ENCODE measurements at regions not wholly inside any gene's neighbourhood (a gene's known extent, or its start where the extent isn't known, plus 50 kb on each side); places are given as distances from the start of the nearest gene placed in this dataset.

- DNase-seq: no peak
Measured at GRCh38 chr18:78169174-78169864, 810.3 kb upstream of the SALL3 start.

GRCh38 chr18:78171954-78172353, 807.7 kb upstream of the SALL3 start:
- no peak for DNase-seq

DNA sequence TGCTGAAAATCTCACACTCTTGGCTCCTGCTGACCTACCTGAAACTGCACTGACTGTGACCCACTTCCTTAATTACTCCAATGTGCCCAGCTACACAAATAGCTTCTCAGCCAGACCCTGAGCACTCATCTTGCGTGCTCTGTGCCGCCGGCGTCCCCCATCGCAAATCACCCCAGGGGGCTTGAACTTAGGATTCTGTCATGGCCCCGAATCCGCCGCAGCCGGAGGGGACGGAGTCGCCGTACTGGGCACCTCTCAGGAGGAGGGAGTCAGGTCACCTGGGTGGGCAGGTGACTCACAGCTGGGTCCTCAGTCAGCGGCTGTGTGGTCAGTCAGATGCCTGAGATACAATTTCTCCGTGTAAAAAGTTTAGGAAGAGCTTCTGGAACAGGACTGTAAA, 804.9 kb upstream of the SALL3 start:
- DNase-seq: no peak

- no peak for DNase-seq
Measured at GRCh38 chr18:78178812-78179211, 800.8 kb upstream of the SALL3 start.

GRCh38 chr18:78180741-78181140, 798.9 kb upstream of the SALL3 start:
- DNase-seq: no peak

- no peak for DNase-seq
Measured at GRCh38 chr18:78183815-78184214, 795.8 kb upstream of the SALL3 start.

GRCh38 chr18:78191276-78191675, 788.3 kb upstream of the SALL3 start:
- no peak for DNase-seq

GRCh38 chr18:78192054-78192453, 787.6 kb upstream of the SALL3 start:
- no peak for DNase-seq

DNA sequence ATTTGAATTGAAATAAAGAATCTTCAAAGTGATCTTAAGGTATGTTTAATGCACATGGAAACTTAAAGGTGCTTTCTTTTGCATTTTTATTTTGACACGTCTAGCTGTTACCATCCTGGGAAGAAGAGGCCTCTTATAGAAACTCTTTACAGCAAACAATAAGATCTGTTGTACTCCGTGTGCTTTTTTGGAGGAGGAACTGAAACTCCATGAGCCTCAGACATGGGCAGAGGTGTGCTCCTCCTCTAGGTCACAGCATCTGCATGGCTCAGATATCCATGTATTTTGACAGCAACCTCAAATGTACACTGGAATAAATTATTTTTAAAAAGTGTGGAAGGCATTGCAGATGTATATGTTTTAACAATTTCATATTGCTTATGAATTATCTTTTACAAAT, 783.3 kb upstream of the SALL3 start:
- no peak for DNase-seq

DNA sequence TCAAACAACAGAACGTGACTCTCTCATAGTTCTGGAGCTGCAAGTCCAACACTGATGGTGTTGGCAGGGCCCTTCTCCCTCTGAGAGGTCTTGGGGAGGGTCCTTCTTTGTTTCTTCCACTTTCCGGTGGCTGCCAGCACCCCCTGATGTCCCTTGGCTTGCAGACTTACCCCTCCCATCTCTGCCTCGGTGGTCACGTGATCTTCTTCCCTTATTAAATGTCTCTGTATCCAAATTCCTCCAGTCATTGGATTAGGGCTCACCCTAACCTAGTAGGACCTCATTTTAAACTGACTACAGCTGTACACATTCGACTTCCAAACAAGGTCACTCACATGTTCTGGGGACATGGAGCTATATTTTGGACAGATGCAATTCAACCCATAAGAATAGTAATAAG, 780.6 kb upstream of the SALL3 start:
- DNase-seq: no peak

- no peak for DNase-seq
Measured at GRCh38 chr18:78199611-78200010, 780.0 kb upstream of the SALL3 start.

GRCh38 chr18:78207942-78208341, 771.7 kb upstream of the SALL3 start:
- no peak for DNase-seq

DNA sequence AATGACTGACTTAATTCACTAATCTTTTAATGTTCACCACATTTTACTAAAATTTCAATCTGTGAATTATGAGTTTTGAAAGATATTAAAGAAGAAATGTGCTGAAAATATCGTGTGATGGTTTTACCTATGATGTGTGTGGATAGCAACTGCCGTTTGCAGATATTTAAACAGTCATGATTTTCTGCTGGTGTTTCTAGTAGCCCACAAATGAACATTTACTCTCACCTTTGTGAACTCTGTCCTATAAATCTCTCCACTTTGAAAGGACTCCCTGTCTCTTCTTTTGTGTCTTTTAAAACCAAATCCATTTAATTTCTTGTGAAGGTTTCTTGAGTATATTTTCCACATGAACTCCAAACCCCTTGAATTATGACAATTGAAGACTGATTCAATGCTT, 771.2 kb upstream of the SALL3 start:
- no peak for DNase-seq

DNA sequence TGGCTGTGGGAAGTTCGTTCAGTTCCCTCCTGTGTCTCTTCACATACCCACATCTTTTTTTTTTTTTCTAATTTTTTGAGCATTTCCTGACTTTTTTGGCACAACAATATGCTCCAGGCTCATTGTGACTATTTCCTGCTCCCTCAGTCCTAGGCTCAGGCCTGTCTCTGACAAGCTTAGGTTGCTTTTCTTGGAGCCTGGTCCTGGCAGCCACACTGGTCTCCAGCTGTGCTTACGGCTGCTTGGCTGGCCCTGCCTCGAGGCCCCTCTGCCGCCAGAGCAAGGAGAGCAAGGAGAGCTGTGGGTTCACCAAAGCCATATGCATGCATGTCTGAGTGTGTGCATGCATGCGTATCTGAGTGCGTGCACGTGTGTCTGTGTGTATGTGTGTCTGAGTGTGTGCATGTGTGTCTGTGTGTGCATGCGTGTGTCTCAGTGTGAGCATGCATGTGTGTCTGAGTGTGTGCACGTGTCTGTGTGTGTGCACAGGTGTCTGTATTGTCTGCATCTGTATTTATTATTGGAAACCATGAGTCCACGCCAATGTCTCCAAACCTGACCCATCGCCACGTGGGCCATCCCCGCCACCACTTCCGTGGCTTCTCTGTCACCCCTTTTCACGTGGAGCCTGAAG, 766.1 kb upstream of the SALL3 start:
- no peak for DNase-seq

GRCh38 chr18:78221496-78221895, 758.1 kb upstream of the SALL3 start:
- no peak for DNase-seq

GRCh38 chr18:78228974-78229373, 750.6 kb upstream of the SALL3 start:
- no peak for DNase-seq

- no peak for DNase-seq
Measured at GRCh38 chr18:78230911-78231310, 748.7 kb upstream of the SALL3 start.

DNA sequence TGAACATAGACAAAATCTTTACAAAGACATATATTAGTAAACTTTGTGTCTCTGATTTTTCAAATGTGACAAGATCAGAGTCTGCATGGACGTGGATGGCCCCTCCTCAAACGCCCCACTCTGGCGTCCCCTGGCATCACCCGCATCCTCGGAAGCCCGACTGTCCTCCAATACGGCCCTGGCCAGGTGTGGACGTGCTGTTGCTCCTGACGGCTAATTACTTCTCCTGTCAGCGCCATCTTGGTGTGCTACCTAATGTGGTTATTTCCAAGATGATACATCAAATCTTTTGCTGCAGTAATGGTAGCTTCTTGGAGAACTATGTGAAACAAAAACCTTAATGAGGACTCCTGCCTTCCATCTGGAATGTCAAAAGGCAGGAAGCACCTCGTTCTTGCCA, 747.4 kb upstream of the SALL3 start:
- DNase-seq: no peak

GRCh38 chr18:78237864-78238263, 741.8 kb upstream of the SALL3 start:
- DNase-seq: no peak

- DNase-seq: peak; percentile 3
Measured at GRCh38 chr18:78238404-78239089, 741.1 kb upstream of the SALL3 start.

GRCh38 chr18:78239090-78239457, 740.5 kb upstream of the SALL3 start:
- no peak for DNase-seq

DNA sequence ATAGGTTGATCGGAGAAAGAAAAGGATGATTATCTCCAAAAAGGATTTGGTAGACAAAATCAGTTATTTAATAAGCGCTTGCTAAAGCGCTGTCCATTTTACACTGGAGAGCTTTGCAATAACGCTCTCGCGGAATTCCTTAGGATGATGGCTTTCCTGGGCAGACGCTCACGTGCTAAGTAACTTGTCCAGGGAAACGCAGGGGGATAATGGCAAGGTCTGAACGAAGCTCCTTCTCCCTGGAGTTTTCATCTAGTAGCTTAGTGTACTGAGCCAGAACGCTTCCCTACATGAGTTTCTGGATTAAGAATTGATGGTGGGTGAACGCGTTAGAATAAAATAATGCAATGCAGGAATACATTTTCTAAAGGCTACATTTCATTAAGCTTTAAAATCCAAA, 739.5 kb upstream of the SALL3 start:
- DNase-seq: no peak

DNA sequence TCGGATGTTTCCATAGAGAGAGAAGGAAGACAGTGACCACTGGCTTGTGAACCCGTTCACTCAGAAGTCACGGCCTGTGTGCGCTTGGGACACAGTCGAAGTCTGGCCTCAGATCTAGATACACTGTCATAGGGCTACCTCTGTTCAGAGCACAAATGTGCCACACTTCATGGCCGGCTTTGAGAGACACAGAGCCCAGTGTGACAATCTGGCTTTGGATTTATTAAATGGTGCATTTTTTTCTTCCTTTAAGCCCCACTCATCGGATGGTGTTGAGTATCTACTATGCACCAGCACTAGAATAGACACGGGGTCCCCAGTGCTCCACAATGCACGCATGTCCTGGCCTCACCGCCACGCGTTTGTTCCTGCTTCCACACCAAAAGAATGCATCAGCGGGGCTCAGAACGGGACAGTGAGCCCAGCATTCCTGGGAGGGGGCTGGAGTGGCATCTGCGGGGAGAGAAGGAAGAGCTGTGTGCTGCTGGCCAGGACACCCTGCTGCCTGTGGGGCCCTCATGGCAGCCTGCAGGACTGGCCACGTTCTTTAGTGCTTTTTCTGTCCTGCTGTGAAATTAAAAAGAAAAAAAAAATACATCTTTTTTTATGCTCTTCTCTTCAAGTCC, 738.9 kb upstream of the SALL3 start:
- no peak for DNase-seq

Measured in stimulated activated CD4-positive, alpha-beta T cell treated with anti-CD3 and anti-CD28 coated beads, Interleukin-15, amount 100 ng/mL, for 24 hours (primary cell).